ENCODE measurements at regions not wholly inside any gene's neighbourhood (a gene's known extent, or its start where the extent isn't known, plus 50 kb on each side); places are given as distances from the start of the nearest gene placed in this dataset.
"Not testable (repeated sequence)": the region's sequence is repeated elsewhere in the genome, so short reads cannot be mapped to it uniquely, and the experiment has no call there.

GRCh38 chr12:25615119-25615518 is 62.0 kb upstream of the LMNTD1 start:
- DNase-seq: no peak

GRCh38 chr12:25616286-25616685 is 63.2 kb upstream of the LMNTD1 start:
- no peak for DNase-seq

- no peak for DNase-seq
Measured at GRCh38 chr12:25617991-25618390, 64.9 kb upstream of the LMNTD1 start.

- no peak for DNase-seq
Measured at GRCh38 chr12:25623816-25624215, 70.7 kb upstream of the LMNTD1 start.

- no peak for DNase-seq
Measured at GRCh38 chr12:25625146-25625545, 72.1 kb upstream of the LMNTD1 start.

- no peak for DNase-seq
Measured at GRCh38 chr12:25629341-25629740, 76.3 kb upstream of the LMNTD1 start.

GRCh38 chr12:25630735-25631515 is 77.8 kb upstream of the LMNTD1 start:
- not testable (repeated sequence) for DNase-seq

- not testable (repeated sequence) for DNase-seq
Measured at GRCh38 chr12:25633149-25633548, 80.1 kb upstream of the LMNTD1 start.

GRCh38 chr12:25637752-25638151 is 84.7 kb upstream of the LMNTD1 start:
- no peak for DNase-seq

- DNase-seq: no peak
Measured at GRCh38 chr12:25639406-25639805, 86.3 kb upstream of the LMNTD1 start.

- no peak for DNase-seq
Measured at GRCh38 chr12:25644979-25645378, 91.9 kb upstream of the LMNTD1 start.

GRCh38 chr12:25645427-25645826 is 92.3 kb upstream of the LMNTD1 start:
- DNase-seq: no peak

- no peak for DNase-seq
Measured at GRCh38 chr12:25651931-25652330, 98.8 kb upstream of the LMNTD1 start.

GRCh38 chr12:25652371-25652770 is 99.3 kb upstream of the LMNTD1 start:
- no peak for DNase-seq

GRCh38 chr12:25653487-25654175 is 100.5 kb upstream of the LMNTD1 start:
- no peak for DNase-seq

GRCh38 chr12:25655702-25656101 is 102.6 kb upstream of the LMNTD1 start:
- DNase-seq: no peak

GRCh38 chr12:25659621-25660020 is 106.5 kb upstream of the LMNTD1 start:
- no peak for DNase-seq

- DNase-seq: no peak
Measured at GRCh38 chr12:25670076-25671055, 117.3 kb upstream of the LMNTD1 start.

- no peak for DNase-seq
Measured at GRCh38 chr12:25675808-25676207, 122.7 kb upstream of the LMNTD1 start.

- no peak for DNase-seq
Measured at GRCh38 chr12:25677232-25677937, 124.3 kb upstream of the LMNTD1 start.

GRCh38 chr12:25681580-25681979 is 128.5 kb upstream of the LMNTD1 start:
- DNase-seq: no peak

- no peak for DNase-seq
Measured at GRCh38 chr12:25682421-25682820, 129.3 kb upstream of the LMNTD1 start.

- no peak for DNase-seq
Measured at GRCh38 chr12:25684070-25684469, 131.0 kb upstream of the LMNTD1 start.
